Endothelial cell (in vitro differentiated cells): ENCODE measurements at regions not wholly inside any gene's neighbourhood (a gene's known extent, or its start where the extent isn't known, plus 50 kb on each side); places are given as distances from the start of the nearest gene placed in this dataset.

Source experiments
- DNase-seq: peaks from one replicate; pipeline ENCODE4 v3.0.0; 2021; ENCODE audit warnings: low spot score
- H3K27ac Mint-ChIP-seq: one replicate; pipeline ENCODE4 v1.8.0; 2021; ENCODE audit warnings: mixed read lengths, inconsistent platforms; ENCODE audit not compliant: unreplicated experiment
- H3K27me3 Mint-ChIP-seq: one replicate; pipeline ENCODE4 v1.8.0; 2021; ENCODE audit warnings: mild to moderate bottlenecking, moderate library complexity, mixed read lengths, inconsistent platforms; ENCODE audit not compliant: unreplicated experiment
- H3K36me3 Mint-ChIP-seq: one replicate; pipeline ENCODE4 v1.8.0; 2021; ENCODE audit warnings: mild to moderate bottlenecking, low read depth, mixed read lengths, inconsistent platforms; ENCODE audit not compliant: unreplicated experiment
- H3K4me1 Mint-ChIP-seq: one replicate; pipeline ENCODE4 v1.8.0; 2021; ENCODE audit warnings: mild to moderate bottlenecking, mixed read lengths, inconsistent platforms; ENCODE audit not compliant: unreplicated experiment
- H3K4me3 Mint-ChIP-seq: one replicate; pipeline ENCODE4 v1.8.0; 2021; ENCODE audit warnings: mild to moderate bottlenecking, mixed read lengths, inconsistent platforms; ENCODE audit not compliant: unreplicated experiment
- H3K9me3 Mint-ChIP-seq: one replicate; pipeline ENCODE4 v1.8.0; 2021; ENCODE audit warnings: mixed read lengths, inconsistent platforms; ENCODE audit not compliant: unreplicated experiment
- CTCF ChIP-seq: fragments of 200-600 bp; sonication (generic); IDR thresholded peaks from one replicate; pipeline ENCODE4 v1.5.0; 2021; ENCODE audit warnings: antibody characterized with exemption; ENCODE audit not compliant: unreplicated experiment

- peak; percentile 74 for TF ChIP-seq CTCF
- Mint-ChIP-seq H3K27ac (no peak overlapping the region), H3K4me3 (no peak overlapping the region), H3K4me1 (no peaks in the 10 kb centered on the region), H3K27me3 (peaks cover under 1% of the 10 kb centered on the region), H3K9me3 (peaks cover 5% of the 10 kb centered on the region), H3K36me3 (no peaks in the 10 kb centered on the region)
- DNase-seq, result no peak
These were observed 63.6 kb upstream of the PWP1 start for GRCh38 chr12:107622001-107622400.

GRCh38 chr12:107624493-107624892, 61.1 kb upstream of the PWP1 start:
- DNase-seq, result no peak
- no peaks in the 10 kb centered on the region for H3K4me1 Mint-ChIP-seq

GRCh38 chr12:107631715-107632114, 53.9 kb upstream of the PWP1 start:
- H3K36me3 Mint-ChIP-seq, result no peaks in the 10 kb centered on the region
- no peak for DNase-seq
- H3K4me3 Mint-ChIP-seq, result no peak overlapping the region
- no peak overlapping the region for H3K27ac Mint-ChIP-seq
- H3K4me1 Mint-ChIP-seq, result peaks cover 16% of the 10 kb centered on the region
- no peak for TF ChIP-seq CTCF
- H3K9me3 Mint-ChIP-seq, result peaks cover 6% of the 10 kb centered on the region
- no peaks in the 10 kb centered on the region for H3K27me3 Mint-ChIP-seq

More at GRCh38 chr12:107624493-107624892, 61.1 kb upstream of the PWP1 start:
- no peak overlapping the region for H3K27ac Mint-ChIP-seq
- no peak overlapping the region for H3K4me3 Mint-ChIP-seq
- H3K36me3 Mint-ChIP-seq, result no peaks in the 10 kb centered on the region
- no peak for TF ChIP-seq CTCF
- H3K27me3 Mint-ChIP-seq, result no peaks in the 10 kb centered on the region
- peaks cover 5% of the 10 kb centered on the region for H3K9me3 Mint-ChIP-seq

GRCh38 chr12:107632246-107632645, 53.4 kb upstream of the PWP1 start:
- Mint-ChIP-seq H3K4me3 (no peak overlapping the region), H3K27me3 (no peaks in the 10 kb centered on the region)

GRCh38 chr12:107634530-107634929, 51.1 kb upstream of the PWP1 start:
- H3K4me3 Mint-ChIP-seq, result no peak overlapping the region
- DNase-seq, result no peak
- H3K4me1 Mint-ChIP-seq, result peaks cover 16% of the 10 kb centered on the region
- H3K27me3 Mint-ChIP-seq, result no peaks in the 10 kb centered on the region
- H3K9me3 Mint-ChIP-seq, result peaks cover 6% of the 10 kb centered on the region
- no peak overlapping the region for H3K27ac Mint-ChIP-seq
- no peaks in the 10 kb centered on the region for H3K36me3 Mint-ChIP-seq
- no peak for TF ChIP-seq CTCF

More at GRCh38 chr12:107632246-107632645, 53.4 kb upstream of the PWP1 start:
- DNase-seq, result no peak
- peaks cover 16% of the 10 kb centered on the region for H3K4me1 Mint-ChIP-seq
- no peak overlapping the region for H3K27ac Mint-ChIP-seq
- H3K9me3 Mint-ChIP-seq, result peaks cover 6% of the 10 kb centered on the region
- no peaks in the 10 kb centered on the region for H3K36me3 Mint-ChIP-seq
- no peak for TF ChIP-seq CTCF
